22Rv1 (cell line): ENCODE measurements at regions not wholly inside any gene's neighbourhood (a gene's known extent, or its start where the extent isn't known, plus 50 kb on each side); places are given as distances from the start of the nearest gene placed in this dataset.

Experiments
- H3K27ac ChIP-seq: fragments of 450-650 bp; 2 replicates; pipeline ENCODE4 v1.5.1; 2017
- ZFX ChIP-seq: fragments of 450-650 bp; IDR thresholded peaks from 2 replicates; pipeline ENCODE4 v1.6.1; 2017; ENCODE audit warnings: antibody characterized with exemption, borderline replicate concordance
- TF ChIP-seq, protein P1 (sequence below): fragments of 450-650 bp; IDR thresholded peaks from 2 replicates; pipeline ENCODE4 v1.5.1; 2017; ENCODE audit warnings: mild to moderate bottlenecking

DNA sequence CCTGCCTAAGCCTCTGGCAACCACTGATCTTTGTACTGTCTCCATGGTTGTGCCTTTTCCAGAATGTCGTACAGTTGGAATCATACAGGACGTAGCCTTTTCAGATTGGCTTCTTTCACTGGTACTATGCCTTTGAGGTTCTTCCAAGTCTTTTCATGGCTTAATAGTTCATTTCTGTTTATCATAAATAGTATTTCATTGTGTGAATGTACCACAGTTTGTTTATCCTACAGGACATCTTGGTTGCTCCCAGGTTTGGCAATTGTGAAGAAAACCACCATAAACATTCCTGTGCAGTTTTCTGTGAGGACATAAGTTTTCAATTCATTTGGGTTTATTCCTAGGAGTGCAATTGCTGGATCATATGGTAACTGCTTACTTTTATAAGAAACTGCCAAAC lies 190.6 kb upstream of the RAB4A start:
- no peak for TF ChIP-seq ZFX
- H3K27ac ChIP-seq = no peak overlapping the region

DNA sequence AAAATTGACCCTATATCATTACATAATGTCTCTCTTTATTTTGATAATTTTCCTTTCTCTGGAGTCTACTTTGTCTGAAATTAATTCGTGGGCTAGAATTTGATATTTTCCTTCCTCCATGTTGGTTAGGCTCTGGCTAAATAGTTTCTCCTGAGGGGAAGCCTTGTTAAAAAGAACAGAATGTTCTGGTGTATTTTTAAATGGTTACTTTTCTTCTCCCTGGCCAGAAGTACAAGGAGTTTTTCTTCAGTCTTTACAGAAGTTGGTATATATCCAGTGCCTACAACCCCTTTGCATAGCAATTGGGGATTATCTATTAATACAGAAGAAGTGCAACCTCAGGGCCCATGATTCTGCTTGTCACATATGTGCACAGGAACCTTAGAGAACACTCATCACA lies 185.6 kb upstream of the RAB4A start:
- TF ChIP-seq, protein P1, sequence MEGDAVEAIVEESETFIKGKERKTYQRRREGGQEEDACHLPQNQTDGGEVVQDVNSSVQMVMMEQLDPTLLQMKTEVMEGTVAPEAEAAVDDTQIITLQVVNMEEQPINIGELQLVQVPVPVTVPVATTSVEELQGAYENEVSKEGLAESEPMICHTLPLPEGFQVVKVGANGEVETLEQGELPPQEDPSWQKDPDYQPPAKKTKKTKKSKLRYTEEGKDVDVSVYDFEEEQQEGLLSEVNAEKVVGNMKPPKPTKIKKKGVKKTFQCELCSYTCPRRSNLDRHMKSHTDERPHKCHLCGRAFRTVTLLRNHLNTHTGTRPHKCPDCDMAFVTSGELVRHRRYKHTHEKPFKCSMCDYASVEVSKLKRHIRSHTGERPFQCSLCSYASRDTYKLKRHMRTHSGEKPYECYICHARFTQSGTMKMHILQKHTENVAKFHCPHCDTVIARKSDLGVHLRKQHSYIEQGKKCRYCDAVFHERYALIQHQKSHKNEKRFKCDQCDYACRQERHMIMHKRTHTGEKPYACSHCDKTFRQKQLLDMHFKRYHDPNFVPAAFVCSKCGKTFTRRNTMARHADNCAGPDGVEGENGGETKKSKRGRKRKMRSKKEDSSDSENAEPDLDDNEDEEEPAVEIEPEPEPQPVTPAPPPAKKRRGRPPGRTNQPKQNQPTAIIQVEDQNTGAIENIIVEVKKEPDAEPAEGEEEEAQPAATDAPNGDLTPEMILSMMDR = no peak
- TF ChIP-seq ZFX = no peak
- H3K27ac ChIP-seq = no peak overlapping the region

DNA sequence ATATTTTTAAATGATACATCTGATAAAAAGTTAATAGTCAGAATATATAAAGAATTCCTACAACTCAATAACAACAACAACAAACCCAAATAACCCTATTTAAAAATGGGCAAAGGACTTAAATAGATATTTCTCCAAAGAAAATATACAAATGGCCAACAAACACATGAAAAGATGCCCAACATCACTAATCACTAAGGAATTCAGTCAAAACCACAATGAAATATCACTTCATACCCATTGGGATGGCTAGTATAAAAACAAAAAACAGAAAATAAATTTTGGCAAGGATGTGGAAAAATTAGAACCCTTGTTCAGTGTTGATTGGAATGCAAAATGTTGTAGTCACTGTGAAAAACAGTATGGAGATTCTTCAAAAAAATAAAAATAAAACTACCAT lies 184.8 kb upstream of the RAB4A start:
- no peak overlapping the region for H3K27ac ChIP-seq
- no peak for TF ChIP-seq ZFX
- TF ChIP-seq, protein P1 = no peak

DNA sequence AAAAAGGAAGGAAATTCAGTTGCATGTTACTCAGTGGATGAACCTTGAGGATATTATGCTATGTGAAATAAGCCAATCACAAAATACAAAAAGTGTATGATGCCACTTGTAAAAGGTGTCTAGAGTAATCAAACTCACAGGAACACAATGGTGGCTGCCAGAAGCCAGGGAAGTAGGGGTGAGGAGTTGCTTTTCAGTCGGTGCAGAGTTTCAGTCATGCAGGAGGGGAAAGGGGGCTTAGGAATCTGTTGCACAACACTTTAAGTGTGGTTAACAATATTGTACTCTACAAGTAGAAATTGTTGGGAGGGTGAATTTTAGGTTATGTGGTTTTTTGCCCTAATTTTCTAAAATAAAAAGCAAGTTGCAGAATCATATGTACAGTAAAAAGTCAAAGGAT lies 184.2 kb upstream of the RAB4A start:
- H3K27ac ChIP-seq = no peak overlapping the region
- TF ChIP-seq, protein P1 = no peak

DNA sequence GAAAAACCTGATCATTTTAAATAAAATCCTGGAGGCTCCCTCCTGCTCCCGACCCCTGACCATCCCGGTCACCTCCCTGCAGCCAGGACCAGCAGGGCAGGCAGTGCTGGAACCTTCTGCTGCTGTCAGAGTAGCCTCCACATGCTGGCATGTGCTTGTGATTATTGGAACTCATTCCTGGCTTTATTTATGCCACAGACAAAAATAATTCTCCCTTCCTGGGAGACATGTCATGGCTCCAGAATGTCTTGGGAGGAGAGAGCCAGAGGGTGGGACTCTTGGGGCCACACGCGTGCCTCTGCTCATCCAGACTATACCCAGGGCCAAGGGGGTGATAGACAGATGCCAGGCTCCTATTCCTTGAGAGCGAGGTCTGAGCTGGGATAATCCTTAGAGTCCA lies 183.6 kb upstream of the RAB4A start:
- TF ChIP-seq ZFX = no peak
- TF ChIP-seq, protein P1 = no peak
- H3K27ac ChIP-seq = no peak overlapping the region

DNA sequence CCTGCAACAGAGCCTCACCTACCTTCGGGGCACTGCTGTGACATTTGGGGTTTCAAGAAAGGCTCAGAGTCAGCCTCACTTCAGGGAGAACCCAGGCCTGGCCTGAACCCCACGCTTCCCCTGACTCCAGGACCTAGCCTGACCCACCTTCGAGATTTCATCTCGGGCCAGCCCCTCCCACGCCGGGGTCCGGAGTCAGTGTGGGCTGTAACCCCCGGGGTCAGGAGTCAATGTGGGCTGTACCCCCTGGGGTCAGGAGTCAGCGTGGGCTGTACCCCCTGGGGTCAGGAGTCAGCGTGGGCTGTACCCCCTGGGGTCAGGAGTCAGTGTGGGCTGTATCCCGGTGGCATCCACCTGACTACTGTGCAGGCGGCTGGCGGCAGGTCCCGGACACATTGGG lies 183.0 kb upstream of the RAB4A start:
- TF ChIP-seq, protein P1 = no peak
- no peak for TF ChIP-seq ZFX
- no peak overlapping the region for H3K27ac ChIP-seq

DNA sequence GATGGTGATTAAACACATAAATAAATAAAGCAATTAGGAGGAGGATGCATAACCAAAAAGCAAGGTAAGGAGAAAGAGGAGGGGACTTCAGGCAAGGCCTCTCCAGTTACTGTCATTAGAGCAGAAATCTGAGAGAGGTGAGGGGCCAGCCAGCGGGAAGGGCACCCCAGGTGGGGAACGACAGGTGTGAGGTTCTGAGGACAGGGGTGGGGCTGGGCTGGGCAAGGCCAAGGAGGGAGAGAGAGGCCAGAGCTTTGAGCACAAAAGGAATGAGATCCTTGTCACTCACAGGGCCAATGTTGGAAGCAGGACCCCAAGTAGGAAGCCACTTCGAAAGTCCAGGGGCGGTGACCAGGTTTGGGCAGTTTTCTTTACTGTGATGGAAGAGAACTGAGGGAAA lies 182.2 kb upstream of the RAB4A start:
- no peak overlapping the region for H3K27ac ChIP-seq

More for the DNA sequence above, 182.2 kb upstream of the RAB4A start:
- TF ChIP-seq ZFX = no peak
- TF ChIP-seq, protein P1 = no peak
